NCI-H146 treated with DMSO at 0.1 percent for 48 hours (cell line): ENCODE measurements at regions not wholly inside any gene's neighbourhood (a gene's known extent, or its start where the extent isn't known, plus 50 kb on each side); places are given as distances from the start of the nearest gene placed in this dataset.

ENCODE experiments used
- DNase-seq: peaks from one replicate; lab custom pipeline; 2025; ENCODE audit not compliant: unreplicated experiment; lab: John Stamatoyannopoulos, UW

DNA sequence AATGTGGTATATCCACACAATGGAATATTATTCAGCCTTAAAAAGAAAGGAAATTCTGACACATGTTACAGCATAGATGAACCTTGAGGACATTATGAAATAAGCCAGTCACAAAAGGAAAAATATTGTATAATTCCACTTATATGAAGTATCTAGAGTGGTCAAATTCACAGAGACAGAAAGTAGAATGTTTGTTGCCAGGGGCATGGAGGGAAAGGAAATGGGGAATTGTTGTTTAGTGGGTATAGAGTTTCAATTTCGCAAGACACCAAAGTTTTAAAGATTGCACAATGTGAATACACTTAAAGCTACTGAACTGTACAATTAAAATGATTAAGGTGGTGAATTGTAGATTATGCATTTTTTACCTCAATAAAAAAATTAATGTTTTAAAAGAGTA lies 92.9 kb downstream of the TXNL1 start:
- no peak for DNase-seq

DNA sequence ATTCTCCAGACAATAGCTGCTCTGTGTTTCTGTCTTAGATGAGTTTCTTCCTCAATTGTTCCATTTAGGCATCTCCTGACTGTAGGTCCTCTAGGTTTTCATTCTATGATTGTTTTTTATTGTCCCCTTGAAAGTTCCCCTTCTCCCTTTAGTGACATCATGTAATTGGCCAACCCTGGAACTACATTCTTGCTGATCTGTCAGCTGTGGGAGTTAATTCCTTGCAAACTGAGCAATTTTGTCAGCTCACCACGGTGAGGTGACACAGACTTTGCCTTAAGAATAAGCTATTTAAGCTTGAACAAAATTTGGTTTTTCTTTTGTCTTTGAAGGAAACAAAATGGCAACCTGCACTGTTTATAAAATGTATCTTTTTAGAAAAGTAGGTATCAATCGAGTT lies 95.9 kb downstream of the TXNL1 start:
- DNase-seq: no peak

DNA sequence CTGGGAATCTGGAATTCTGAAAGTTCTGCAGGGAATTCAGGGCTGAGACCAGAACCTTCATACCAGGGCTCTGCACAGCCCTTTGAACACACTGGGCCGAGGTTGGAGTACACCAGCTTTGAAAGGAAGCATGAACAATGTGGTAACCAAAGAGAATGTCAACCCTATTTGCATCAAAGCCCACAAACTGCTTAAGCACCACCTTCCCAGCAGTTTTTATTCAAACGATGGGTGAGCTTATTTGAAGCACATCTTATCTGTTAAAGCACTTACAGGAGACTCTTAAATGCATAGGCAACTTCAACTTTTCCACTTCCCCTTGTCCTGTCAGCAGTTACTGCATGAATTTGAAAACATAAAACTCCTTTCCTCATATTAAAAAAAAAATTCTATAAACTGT lies 96.6 kb downstream of the TXNL1 start:
- no peak for DNase-seq

DNA sequence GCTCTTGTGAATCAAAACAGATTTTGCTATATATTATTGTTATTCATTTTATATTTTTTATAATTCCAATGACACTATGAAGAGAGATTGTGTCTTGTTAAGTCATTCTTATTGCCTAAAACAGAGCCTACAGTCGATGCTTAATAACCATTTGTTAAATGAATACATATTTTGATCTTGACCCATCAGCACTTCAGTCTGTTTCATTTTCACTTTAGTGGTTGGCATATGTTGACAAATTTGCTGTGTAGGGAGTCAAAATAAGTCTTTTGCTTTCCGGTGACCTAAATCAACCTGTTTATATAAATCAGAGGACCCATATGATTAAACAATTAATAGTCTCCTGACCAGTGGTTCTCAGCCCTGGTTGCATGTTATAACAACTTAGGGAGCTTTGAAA lies 97.1 kb downstream of the TXNL1 start:
- DNase-seq: no peak

DNA sequence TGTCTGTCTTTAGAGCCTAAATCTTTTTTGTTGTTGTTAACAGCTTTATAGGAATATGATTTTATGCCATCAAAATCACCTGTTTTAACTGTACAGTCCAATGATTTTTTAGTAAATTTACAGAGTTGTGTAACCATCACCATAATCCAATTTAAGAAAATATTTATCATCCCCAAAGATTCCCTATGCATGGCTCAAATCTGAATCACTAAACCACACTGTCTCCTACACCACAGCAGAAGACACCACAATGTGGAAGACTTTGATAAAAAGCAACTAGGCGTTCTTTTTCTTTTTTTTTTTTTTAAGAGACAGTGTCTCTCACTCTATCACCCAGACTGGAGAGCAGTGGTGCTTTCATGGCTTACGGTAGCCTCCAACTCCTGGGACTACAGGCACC lies 99.6 kb downstream of the TXNL1 start:
- DNase-seq: no peak

DNA sequence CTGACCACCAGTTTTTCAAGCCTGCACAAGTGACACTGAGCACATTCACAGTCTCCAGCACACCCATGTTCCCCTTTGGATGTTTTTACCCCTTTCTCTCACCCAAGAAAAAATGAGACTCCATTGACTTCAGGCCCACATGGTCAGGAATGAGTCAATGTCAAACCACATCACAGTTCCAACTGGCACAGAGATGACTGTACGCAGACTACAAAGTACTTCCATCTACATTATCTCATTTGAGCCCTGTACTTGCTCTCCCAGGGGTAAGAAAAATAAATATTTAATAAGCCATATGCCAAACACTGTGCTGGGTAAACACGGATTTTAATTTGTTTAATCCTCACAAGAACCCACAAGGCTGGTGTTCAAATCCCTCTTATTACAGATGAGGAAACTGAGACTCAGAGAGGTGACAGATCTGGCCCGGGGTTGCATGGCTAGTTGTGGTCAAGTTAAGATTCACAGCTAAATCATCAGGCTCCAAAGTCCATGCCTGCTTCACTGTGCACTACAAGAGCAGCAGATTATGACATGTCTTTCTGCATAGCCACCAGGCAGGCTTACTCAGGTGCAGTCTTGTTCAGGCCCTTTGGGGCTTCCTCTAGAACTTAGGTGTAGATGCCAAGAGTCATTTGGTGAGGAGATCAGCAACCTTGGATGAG lies 106.1 kb downstream of the TXNL1 start:
- no peak for DNase-seq

DNA sequence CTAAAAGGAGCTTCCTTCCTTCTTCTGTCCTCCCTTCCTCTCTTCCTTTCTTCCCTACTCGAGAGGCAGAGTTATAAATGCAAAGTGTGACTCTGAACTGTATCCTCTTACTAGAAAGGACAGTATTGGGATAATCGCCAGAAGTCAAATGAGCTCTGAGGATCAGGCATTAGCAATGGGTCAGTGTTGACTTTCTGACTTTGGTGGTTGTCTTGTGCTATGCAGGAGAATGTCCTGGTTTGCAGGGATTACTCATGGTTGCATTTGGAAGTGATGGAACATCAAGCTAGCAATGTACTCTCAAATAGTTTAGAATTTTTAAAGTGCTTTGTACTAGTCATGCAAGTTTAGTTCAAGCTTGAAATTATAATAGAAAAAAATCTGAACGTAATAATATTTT lies 115.6 kb downstream of the TXNL1 start:
- no peak for DNase-seq

DNA sequence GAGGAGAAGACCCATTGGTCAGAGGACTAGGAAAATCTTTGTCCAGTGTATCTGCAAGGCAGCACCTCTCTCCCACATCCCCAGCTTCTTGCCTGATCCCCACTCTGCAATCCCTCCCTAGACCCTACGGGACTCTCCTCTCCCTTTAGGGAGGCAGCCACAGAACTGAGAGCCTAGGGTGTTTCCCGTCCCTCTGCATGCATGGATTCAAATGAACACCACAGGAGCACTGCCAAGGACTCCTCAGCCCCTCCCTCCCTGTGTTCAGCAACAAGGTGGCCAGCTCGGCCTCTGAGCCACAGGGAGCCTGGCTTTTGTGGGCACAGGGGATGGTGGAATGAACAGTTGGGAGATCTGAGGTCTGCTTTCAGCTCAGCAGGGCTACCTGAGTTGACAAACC lies 117.1 kb downstream of the TXNL1 start:
- DNase-seq: no peak

DNA sequence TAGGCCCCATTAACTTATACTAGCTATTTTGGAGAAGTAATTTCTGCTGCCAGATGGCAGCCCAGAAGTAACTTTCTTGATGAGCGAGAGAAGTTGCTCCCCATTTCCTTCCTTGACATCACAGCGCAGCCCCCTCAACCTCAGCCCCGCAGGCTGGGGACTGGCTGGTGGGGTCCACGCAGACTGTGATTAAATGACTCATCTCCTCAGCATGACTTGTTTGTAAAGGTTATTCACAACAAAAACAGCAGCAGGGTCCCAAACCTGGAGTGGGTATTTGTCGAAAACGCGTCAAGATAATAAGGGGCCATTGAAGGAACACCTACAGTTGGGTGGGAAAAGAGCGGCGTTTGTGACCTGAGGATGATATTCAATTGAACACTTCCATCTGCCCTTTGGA lies 120.6 kb downstream of the TXNL1 start:
- DNase-seq: no peak

DNA sequence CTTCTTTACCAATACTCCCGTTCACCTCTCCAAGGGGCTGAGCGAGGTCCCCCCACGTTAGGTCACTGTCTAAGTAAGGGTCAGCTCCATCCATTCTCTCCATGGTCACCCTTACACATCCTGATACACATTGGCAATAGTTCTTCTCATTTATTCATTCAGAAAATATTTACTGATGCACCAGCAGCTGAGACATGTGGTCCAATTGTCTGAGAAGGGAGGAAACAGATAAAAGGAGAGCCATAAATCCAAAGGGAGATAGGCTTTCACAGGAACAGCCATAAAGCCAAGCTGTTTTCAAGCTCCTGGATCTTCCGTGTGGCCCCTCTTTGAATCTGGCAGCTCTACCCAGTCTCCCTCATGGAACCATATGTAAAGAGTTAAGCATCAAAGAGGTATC lies 121.2 kb downstream of the TXNL1 start:
- DNase-seq: no peak

DNA sequence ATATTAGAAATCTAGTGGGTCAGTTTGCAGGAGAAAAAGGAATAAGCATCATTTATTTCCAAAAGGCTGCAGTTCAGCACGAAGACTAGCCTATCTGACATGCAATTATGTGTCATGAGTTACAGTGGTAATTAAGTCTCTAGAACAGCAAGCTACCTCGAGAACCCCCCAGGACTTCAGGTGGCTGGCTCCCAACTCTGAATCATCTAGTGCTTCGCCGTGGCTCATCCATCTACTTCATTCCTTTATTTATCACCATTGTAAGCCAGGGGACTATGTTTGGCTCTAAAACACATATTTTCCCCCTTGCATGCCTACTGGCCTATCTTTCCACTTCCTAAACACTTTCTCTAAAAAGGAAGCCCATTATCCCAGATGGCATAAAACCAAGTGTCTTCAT lies 121.6 kb downstream of the TXNL1 start:
- no peak for DNase-seq

DNA sequence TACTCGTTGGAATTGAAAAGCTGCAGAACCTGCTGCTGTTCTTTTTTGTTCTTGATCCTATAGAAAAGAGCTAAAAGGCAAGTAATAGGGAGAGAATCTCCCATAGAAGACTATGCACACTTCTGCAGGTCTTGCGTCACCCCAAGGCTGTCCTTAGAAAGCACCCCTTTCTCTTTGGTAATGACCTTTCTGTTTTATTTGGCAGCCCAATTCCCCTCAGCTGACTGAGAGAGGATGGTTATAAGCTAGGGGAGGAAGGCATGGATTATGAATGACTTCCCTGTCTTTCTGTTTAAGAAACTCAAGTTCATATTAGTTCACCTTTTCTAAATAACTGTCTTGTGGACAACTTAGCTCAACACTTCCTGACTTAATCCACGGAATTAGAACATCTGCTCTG lies 122.9 kb downstream of the TXNL1 start:
- DNase-seq: no peak

DNA sequence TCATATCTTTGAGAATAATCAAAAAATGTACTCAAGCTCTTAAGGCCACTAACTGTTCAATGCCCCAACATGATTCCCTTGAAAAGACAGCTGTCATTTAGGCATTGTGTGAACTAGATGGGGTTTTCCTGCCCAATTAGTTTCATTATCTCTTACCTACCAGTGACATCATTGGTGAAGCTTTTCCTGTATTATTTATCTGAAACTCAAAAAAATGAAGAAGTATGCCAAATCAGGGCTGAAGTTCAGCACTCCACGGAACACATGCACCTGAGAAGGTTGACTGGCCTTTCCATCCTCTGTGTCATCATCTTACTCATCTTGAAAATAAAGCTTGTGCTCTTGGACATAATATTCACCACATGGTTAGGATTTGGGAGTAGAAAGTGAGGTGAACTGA lies 126.4 kb downstream of the TXNL1 start:
- no peak for DNase-seq

DNA sequence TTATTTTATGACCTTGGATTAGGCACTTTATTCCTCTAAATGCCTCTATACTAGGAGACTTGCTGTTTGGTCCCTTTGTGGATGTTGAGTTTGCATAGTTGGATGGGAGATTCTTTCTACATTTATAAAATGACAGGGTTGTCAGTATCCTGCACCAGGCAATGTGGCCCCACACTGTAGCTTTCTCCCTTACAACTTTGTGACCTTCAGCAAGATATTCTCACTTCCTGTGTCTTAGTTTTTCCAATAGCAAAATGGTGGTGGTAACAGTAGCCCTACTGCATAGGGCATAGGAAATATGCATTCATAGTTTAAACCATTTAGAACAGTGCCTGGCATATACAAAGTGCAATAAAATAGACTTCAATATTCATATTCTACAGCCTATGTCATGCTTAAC lies 128.3 kb downstream of the TXNL1 start:
- DNase-seq: no peak

DNA sequence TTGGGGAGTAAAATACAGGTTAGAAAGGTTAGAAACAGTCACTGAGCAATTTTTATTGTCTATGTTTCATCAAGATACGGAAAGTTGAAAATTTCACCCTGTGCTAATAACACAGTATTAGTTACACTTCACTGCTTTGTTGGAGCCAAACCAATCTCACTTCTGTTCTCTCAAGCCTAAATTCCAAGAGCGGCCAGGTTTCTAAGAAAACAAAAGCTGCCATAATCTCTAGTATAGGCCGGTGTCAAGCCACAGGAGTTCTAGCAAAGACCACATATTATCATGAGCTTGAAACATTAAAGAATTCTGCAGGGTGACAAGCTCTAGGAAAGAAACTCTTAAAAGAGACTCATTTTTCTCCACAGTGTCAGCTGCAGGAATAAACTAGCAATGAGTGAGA lies 128.7 kb downstream of the TXNL1 start:
- DNase-seq: no peak

DNA sequence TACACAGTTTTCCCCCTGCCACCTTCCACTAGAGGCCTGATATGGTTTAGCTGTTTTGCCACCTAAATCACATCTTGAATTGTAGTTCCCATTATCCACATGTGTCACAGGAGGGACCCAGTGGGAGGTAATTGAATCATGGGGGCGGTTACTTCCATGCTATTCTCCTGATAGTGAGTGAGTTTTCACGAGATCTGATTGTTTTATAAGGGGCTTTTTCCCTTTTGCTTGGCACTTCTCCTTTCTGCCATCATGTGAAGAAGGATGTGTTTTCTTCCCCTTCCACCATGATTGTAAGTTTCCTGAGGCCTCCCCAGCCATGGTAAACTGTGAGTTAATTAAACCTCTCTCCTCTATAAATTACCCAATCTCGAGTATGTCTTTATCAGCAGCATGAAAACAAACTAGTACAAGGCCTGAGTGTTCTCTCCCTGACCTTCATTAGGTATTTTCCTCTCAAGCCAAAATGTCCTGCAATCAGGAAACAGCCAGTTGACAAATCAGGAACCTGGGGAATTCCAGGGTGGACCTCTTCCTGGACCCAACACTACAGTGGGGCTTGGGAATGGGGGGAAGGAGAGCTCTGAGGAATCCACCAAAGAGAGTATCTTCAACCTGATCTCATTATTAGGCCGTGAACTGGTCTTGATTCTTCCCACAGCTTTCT lies 129.9 kb downstream of the TXNL1 start:
- no peak for DNase-seq

DNA sequence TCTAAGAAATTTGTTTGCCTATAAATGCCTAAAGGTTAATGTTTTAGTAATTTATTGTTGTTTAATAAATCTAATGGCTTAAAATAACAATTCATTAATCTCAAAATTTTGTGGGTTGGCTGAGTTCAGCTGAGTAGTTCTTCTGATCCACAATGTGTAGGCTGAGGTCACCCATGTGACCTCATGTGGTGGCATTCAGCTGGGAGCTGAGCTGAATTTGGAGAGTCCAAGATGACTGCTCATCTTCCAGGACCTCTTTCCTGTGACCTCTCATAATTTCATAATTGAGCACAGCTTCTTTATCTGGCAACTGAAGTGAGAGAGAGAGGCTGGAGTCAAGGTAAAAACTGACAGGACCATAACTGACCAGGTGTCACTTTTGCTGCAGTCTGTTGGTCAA lies 132.4 kb downstream of the TXNL1 start:
- no peak for DNase-seq

DNA sequence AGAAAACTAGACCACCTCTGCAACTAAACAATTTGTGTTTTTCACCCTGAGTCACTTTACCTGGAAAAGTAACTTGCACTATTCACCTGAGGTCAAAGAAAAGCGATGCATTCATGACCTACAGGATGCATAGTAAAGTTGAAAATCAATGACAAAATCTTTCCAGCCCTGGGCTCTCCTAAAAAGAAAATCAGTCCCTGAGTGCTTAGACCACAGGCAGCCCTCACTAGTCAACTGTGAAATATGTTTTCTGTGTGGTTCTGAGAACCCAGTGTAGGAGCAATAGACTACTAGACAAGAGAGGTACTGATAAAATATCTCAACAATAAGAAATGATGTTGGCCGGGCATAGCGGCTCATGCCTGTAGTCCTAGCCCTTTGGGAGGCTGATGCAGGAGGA lies 133.1 kb downstream of the TXNL1 start:
- DNase-seq: no peak

DNA sequence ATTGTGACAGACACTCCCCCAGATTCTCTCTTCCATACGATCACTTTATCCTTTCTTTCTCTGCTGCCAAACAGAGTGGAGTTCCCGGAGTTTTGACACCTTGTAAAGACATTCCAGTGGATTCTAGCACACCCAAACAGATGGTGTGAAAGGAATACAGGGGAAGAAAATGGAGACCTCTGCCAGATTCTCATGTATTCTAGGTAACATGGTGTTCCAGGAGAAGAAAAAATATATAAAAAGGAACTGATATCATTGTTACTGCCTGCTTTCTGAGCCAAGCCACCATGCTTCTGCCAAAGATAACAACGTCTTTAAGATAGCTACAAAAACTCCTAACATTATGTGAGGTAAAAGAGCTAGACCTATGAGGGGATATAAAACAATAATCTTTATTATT lies 136.5 kb downstream of the TXNL1 start:
- DNase-seq: no peak

DNA sequence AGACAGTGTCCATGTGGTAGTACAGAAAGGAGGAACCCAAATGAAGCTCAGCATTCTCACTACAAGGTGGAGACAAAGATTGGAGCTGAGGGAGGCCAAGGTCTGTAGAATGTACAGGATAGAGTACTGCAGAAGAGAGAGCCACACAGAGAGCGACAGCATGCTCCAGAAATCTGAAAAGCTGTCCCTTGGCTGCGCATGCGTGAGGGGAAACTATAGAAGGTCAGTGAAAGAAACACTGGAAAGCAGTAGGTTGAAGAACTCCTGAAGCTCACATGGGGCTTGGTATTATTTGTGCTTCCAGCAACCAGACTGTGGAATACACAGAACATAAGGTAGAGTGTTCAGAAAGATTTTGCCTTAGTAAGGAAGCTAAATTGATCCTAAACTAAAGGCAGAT lies 142.5 kb downstream of the TXNL1 start:
- DNase-seq: no peak

DNA sequence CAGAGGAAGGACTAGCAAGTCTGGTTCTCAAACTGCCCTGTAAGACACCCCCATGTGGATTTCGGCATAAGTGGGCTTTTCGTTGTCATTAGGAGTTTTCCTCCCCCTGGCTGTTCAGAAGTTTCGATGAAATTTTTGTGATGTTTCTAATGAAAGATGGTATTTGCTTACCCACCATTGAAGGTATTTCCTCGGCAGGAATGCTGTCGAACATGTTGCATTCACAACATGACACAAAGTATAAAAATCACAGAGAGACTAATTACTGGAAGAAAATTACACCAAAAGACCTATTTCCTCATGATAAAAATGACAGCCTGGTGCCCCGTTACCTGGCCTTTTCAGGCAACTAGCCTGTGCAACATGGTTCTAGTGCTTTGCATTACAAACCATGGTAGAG lies 144.9 kb downstream of the TXNL1 start:
- no peak for DNase-seq

DNA sequence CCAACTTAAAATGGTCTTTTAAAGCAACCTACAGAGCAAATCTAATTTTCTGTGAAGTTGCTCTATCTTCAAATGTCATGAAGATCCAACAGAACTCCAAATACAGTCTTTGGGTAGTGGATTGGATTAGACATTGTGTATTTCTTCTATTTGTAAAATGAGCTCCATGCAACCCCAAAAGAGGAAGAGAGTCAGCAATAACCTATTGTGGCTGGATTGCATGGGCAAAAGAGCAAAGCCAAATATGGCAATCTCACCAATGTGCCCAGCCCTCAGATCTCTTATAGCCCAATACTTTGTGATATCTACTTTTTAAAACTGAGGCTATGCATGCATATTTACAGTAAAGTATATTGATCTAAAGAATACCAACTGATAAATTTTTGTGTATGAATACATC lies 146.3 kb downstream of the TXNL1 start:
- no peak for DNase-seq

DNA sequence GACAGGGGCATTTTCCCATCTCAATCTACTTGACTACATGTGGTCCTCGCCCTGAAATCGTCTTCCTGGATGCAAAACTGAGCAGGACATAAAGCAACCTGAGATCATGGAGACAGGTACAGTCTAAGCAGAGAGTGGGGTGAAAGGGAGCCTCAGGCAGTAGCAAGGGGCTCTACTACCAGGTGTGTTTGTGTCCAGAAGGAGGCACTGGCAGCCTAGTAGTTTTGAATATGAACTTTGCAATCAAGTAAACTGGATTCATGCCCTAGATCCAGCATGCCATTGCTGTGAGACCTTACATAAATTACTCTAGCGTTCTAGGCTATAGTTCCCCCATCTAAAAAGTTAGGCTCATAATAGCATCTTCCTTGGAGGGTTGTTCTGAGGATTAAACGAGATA lies 147.4 kb downstream of the TXNL1 start:
- DNase-seq: no peak
